GM19239 (cell line): ENCODE measurements at regions not wholly inside any gene's neighbourhood (a gene's known extent, or its start where the extent isn't known, plus 50 kb on each side); places are given as distances from the start of the nearest gene placed in this dataset.

Experiments
- DNase-seq: peaks from one replicate; pipeline ENCODE4 v3.0.0; 2011; ENCODE audit warnings: low spot score; ENCODE audit not compliant: insufficient read length
- FAIRE-seq: peaks from 2 replicates; lab custom pipeline; 2011; peaks lifted over from hg19 to GRCh38; lab: Jason Lieb, UNC

- FAIRE-seq: no peak
- no peak for DNase-seq
Observed at GRCh38 chr20:61168605-61169004, 83.5 kb upstream of the CDH4 start.

GRCh38 chr20:61169874-61170273, 82.2 kb upstream of the CDH4 start:
- DNase-seq: no peak
- no peak for FAIRE-seq

- no peak for DNase-seq
- FAIRE-seq: no peak
Observed at GRCh38 chr20:61170496-61171320, 81.4 kb upstream of the CDH4 start.

GRCh38 chr20:61173267-61173666, 78.8 kb upstream of the CDH4 start:
- FAIRE-seq (no peak), DNase-seq (no peak)

- FAIRE-seq: no peak
- no peak for DNase-seq
Observed at GRCh38 chr20:61173961-61174725, 77.9 kb upstream of the CDH4 start.

- FAIRE-seq (no peak), DNase-seq (no peak)
Observed at GRCh38 chr20:61176874-61177273, 75.2 kb upstream of the CDH4 start.

- no peak for FAIRE-seq
- DNase-seq: no peak
Observed at GRCh38 chr20:61178551-61179071, 73.5 kb upstream of the CDH4 start.

GRCh38 chr20:61184194-61184593, 67.9 kb upstream of the CDH4 start:
- FAIRE-seq: no peak
- DNase-seq: no peak

GRCh38 chr20:61185181-61185580, 66.9 kb upstream of the CDH4 start:
- DNase-seq (no peak), FAIRE-seq (no peak)

GRCh38 chr20:61185841-61186601, 66.0 kb upstream of the CDH4 start:
- FAIRE-seq (no peak), DNase-seq (no peak)

GRCh38 chr20:61186771-61187472, 65.1 kb upstream of the CDH4 start:
- no peak for DNase-seq
- FAIRE-seq: no peak

GRCh38 chr20:61189534-61189933, 62.5 kb upstream of the CDH4 start:
- DNase-seq (no peak), FAIRE-seq (no peak)

- no peak for FAIRE-seq
- no peak for DNase-seq
Observed at GRCh38 chr20:61191096-61191495, 61.0 kb upstream of the CDH4 start.

GRCh38 chr20:61192337-61192950, 59.6 kb upstream of the CDH4 start:
- no peak for DNase-seq
- no peak for FAIRE-seq

GRCh38 chr20:61193164-61193563, 58.9 kb upstream of the CDH4 start:
- FAIRE-seq (no peak), DNase-seq (no peak)
